NT2/D1 (cell line): ENCODE measurements at regions not wholly inside any gene's neighbourhood (a gene's known extent, or its start where the extent isn't known, plus 50 kb on each side); places are given as distances from the start of the nearest gene placed in this dataset.

Experiments used
- SUZ12 ChIP-seq: IDR thresholded peaks from 2 replicates; pipeline ENCODE4 v1.6.1; 2011; ENCODE audit not compliant: insufficient read length, insufficient read depth; ENCODE audit errors: extremely low read depth
- ZNF274 ChIP-seq: IDR thresholded peaks from 2 replicates; pipeline ENCODE4 v1.6.1; 2011; ENCODE audit warnings: mild to moderate bottlenecking, low read depth, low read length

DNA sequence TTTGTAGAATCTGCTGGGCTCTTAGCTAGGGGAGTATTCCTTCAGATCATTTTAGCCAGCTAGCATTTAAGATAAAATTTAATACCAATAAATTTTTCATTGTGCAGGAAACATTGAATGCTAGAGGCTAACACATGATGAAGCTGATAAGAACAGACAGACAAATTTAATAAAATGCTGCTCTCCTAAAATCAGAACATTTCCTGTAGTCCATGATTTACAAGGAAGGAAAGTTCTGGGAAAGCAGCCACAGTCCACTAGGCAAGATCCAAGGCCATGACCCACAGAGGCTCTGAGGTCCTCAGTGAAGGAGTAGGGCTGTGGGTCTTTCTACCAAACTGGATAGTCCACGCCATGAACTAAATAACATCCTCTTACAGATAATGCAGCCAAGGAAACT lies 253.0 kb downstream of the ICE1 start:
- TF ChIP-seq ZNF274 = no peak
- TF ChIP-seq SUZ12 = no peak
